RWPE1 (cell line): ENCODE measurements at regions not wholly inside any gene's neighbourhood (a gene's known extent, or its start where the extent isn't known, plus 50 kb on each side); places are given as distances from the start of the nearest gene placed in this dataset.
A peak's percentile ranks its signal among the peaks of the same experiment; 100 is the strongest.

Experiments
- CTCF ChIA-PET: fragments of 350-600 bp; sonication (Branson Sonifier 250); formaldehyde crosslinking; extraction: SDS; loops from one replicate; lab custom pipeline; 2021; lab: Yijun Ruan, JAX
- POLR2A ChIA-PET: fragments of 400-600 bp; formaldehyde crosslinking; extraction: SDS; loops from one replicate; lab custom pipeline; 2020; ENCODE audit warnings: antibody characterized with exemption; ENCODE audit not compliant: low non-redundant PET; lab: Yijun Ruan, JAX
- DNase-seq: peaks from one replicate; pipeline ENCODE4 v3.0.0; 2012; ENCODE audit warnings: low spot score
- H3K27ac ChIP-seq: fragments of 450-650 bp; 2 replicates; pipeline ENCODE4 v1.5.1; 2017
- TF ChIP-seq, protein P1 (sequence below): fragments of 450-650 bp; conservative IDR thresholded peaks from 2 replicates; pipeline ENCODE4 v1.5.1; 2017; ENCODE audit warnings: low read depth, mild to moderate bottlenecking

DNA sequence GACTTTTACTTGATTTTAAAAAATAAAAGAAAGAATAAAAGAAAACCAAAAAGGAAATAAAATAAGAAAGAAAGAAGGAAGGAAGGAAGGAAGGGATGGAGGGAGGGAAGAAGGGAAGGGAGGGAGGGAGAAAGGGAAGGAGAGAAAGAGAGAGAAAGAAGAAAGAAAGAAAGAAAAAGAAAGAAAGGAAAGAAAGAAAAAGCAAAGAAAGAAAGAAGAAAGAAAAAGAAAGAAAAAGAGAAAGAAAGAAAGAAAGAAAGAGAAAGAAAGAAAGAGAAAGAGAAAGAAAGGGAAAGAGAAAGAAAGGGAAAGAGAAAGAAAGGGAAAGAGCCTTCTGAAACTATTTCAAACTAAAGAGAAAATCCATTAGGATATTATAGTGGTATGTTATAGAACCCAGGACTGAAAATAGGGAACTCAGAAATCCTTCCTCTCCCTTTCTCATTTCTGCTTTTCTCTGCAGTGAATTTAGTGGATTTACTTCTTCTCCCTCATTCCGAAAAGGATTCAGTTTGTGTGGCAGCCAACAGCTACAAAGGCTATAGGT, 414.7 kb upstream of the CCNG1 start:
- TF ChIP-seq, protein P1, sequence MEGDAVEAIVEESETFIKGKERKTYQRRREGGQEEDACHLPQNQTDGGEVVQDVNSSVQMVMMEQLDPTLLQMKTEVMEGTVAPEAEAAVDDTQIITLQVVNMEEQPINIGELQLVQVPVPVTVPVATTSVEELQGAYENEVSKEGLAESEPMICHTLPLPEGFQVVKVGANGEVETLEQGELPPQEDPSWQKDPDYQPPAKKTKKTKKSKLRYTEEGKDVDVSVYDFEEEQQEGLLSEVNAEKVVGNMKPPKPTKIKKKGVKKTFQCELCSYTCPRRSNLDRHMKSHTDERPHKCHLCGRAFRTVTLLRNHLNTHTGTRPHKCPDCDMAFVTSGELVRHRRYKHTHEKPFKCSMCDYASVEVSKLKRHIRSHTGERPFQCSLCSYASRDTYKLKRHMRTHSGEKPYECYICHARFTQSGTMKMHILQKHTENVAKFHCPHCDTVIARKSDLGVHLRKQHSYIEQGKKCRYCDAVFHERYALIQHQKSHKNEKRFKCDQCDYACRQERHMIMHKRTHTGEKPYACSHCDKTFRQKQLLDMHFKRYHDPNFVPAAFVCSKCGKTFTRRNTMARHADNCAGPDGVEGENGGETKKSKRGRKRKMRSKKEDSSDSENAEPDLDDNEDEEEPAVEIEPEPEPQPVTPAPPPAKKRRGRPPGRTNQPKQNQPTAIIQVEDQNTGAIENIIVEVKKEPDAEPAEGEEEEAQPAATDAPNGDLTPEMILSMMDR, result no peak
- CTCF ChIA-PET, result no interaction called here

DNA sequence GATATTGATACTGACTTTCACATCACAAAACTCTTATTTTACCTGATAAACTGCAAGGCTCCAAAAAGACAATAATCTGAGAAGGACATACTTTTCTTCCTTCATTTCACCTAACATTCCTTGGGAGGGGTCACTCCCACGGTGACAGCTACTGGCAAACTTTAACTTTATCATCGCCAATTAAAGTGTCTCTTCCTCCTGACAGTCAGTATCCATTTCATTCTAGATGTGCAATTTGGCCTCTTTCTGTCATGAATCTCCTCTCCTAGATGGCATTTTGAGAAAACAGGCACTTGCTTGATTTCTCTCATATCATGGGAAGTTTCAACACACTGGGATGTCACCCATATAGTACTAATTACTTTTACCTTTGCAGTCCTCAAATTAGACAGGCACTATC, 413.5 kb upstream of the CCNG1 start:
- no peak for DNase-seq
- no peak overlapping the region for H3K27ac ChIP-seq
- TF ChIP-seq, protein P1, result no peak
- ChIA-PET POLR2A (no interaction called here), CTCF (no interaction called here)

More for the DNA sequence above, 414.7 kb upstream of the CCNG1 start:
- no peak for DNase-seq
- no peak overlapping the region for H3K27ac ChIP-seq
- POLR2A ChIA-PET, result no interaction called here

DNA sequence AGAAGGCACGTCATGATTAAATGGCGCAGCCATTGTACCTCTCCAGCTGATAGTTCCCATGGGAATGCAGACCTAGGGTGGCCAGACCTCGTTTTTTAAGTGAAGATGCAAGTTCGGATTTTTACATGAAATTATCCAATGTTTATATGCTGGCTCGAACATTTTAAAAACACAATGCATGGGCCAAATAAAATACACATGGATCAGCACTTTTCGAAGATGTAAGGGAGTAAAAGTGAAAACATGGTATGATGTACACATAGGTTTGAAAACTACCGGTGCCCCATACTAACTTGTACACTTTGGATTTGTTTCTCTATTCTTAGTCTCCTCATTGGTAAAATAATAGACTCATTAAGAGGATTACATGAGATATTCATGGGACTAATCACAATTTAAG, 412.5 kb upstream of the CCNG1 start:
- POLR2A ChIA-PET, result no interaction called here
- CTCF ChIA-PET, result interaction anchor here (0.6 kb wide), 2 partner anchors 383 to 1630 kb away, joined by 3 read pairs; no protein-coding TSS in a partner anchor
- TF ChIP-seq, protein P1, result no peak
- no peak overlapping the region for H3K27ac ChIP-seq
- no peak for DNase-seq

DNA sequence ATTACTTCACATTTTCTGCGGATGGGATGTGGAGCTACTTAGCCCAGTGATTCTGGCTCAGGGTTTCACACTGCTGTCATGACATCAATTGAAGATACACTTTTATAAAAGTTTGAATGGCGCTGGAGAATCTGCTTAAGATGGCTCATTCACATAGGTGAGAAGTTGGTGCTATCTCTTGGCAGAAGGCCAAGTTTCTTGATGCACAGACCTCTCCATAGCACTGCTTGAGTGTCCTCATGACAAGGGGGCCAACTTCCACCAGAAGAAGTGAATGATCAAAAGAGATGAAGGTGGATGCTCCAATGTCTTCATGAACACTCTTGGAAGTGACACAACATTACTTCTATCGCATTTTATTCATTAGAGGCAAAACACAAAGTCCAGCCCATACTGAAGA, 403.7 kb upstream of the CCNG1 start:
- TF ChIP-seq, protein P1, result no peak
- H3K27ac ChIP-seq, result no peak overlapping the region
- ChIA-PET CTCF (interaction anchor here (0.6 kb wide), 1 partner anchor 314 kb away, joined by 5 read pairs; no protein-coding TSS in a partner anchor), POLR2A (no interaction called here)
- DNase-seq, result no peak

DNA sequence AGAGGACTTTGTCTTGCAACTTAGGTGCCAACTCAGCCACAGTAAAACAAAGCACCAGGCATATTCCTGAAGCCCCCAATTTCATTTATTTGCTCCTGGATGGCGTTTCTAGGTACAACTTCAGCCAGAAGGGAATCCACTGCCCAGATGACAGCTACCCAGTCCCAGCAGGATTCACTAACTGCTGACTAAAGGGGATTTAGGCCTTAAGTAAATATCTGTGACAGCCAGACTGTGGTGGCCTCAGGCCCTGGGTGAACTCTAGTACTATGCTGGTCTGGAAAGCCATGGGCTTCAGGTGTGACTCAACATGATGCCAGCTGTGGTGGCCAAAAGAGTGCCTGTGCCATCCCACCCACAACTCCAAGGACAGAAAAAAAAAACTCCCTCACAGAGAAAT, 396.1 kb upstream of the CCNG1 start:
- POLR2A ChIA-PET, result no interaction called here
- TF ChIP-seq, protein P1, result no peak
- H3K27ac ChIP-seq, result no peak overlapping the region
- CTCF ChIA-PET, result interaction anchor here (0.5 to 0.6 kb wide), 2 partner anchors 95 to 433 kb away, joined by 3 read pairs; no protein-coding TSS in a partner anchor
- DNase-seq, result no peak

DNA sequence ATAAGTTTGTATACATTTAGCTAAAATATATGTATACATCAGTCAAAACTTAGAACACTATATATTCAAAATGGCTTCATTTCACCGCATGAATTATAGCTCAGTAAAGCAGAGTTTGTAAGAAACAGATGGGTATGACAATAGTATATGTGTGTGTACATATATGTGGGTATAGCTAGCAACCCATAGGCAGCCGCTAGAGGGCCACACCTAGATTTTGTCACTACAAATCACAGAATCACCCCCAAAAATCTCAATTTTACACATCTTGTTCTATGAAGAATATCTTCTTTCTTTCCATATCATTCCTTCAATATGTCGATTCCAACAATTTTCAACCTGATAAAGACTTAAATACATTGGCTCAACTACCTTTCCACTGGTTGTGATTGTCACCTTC, 357.8 kb upstream of the CCNG1 start:
- no peak overlapping the region for H3K27ac ChIP-seq
- CTCF ChIA-PET, result no interaction called here
- TF ChIP-seq, protein P1, result peak; percentile 44
- no peak for DNase-seq
- POLR2A ChIA-PET, result no interaction called here
